T-helper 17 cell (primary cell): ENCODE measurements at regions not wholly inside any gene's neighbourhood (a gene's known extent, or its start where the extent isn't known, plus 50 kb on each side); places are given as distances from the start of the nearest gene placed in this dataset.

Experiments
- ATAC-seq: fragments of 150-1000 bp; cut with Tn5 transposase; 2 replicates; pipeline ENCODE4 v1.10.0; 2021; ENCODE audit warnings: mild to moderate bottlenecking, moderate library complexity
- DNase-seq, 3 donors: peaks; one replicate each; pipeline versions ENCODE4 v3.0.0 to v3.0.0-alpha.2; 2020 to 2021
- H3K9me3 ChIP-seq: one replicate; pipeline ENCODE4 v1.7.0; 2013; ENCODE audit warnings: low read length, mild to moderate bottlenecking; ENCODE audit not compliant: control insufficient read depth, poor library complexity, severe bottlenecking
- H3K27ac Mint-ChIP-seq: one replicate; pipeline ENCODE4 v1.8.0; 2022; ENCODE audit warnings: mild to moderate bottlenecking, moderate library complexity, mixed read lengths
- H3K27me3 Mint-ChIP-seq: one replicate; pipeline ENCODE4 v1.8.0; 2022; ENCODE audit warnings: mixed read lengths
- H3K36me3 Mint-ChIP-seq: one replicate; pipeline ENCODE4 v1.8.0; 2022; ENCODE audit warnings: low read depth, mixed read lengths
- H3K4me1 Mint-ChIP-seq: one replicate; pipeline ENCODE4 v1.8.0; 2022; ENCODE audit warnings: mild to moderate bottlenecking, mixed read lengths
- H3K4me3 Mint-ChIP-seq: one replicate; pipeline ENCODE4 v1.8.0; 2022; ENCODE audit warnings: mild to moderate bottlenecking, moderate library complexity, mixed read lengths

GRCh38 chr2:12326449-12327190 is 390.1 kb upstream of the TRIB2 start:
- no peak overlapping the region for H3K27ac Mint-ChIP-seq
- DNase-seq (no peak), ATAC-seq (no peak)
- H3K4me3 Mint-ChIP-seq, result no peak overlapping the region
- H3K27me3 Mint-ChIP-seq, result no peaks in the 10 kb centered on the region
- no peaks in the 10 kb centered on the region for H3K36me3 Mint-ChIP-seq
- peaks cover 5% of the 10 kb centered on the region for H3K4me1 Mint-ChIP-seq
- no peaks in the 10 kb centered on the region for H3K9me3 ChIP-seq

DNA sequence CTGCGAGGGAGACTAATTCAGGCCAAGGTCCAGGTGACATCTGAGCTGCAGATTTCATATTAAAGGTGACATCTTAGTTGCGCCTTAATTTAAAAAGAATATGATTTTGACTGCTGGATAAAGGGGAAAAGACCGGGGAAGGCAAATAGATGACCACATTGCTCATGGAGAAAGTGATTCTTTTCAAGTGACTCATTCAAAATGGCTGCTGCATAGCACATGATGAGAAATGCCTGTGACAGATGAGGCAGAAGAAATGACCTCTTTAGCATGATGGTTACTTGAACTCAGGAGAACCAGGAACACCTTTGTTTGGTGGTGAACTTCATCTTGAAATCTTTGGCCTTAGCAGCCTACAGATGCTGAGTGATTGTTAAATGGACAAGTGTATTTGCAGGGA is 385.8 kb upstream of the TRIB2 start:
- ATAC-seq, result no peak
- H3K27me3 Mint-ChIP-seq, result no peaks in the 10 kb centered on the region
- H3K4me1 Mint-ChIP-seq, result peaks cover 13% of the 10 kb centered on the region

DNA sequence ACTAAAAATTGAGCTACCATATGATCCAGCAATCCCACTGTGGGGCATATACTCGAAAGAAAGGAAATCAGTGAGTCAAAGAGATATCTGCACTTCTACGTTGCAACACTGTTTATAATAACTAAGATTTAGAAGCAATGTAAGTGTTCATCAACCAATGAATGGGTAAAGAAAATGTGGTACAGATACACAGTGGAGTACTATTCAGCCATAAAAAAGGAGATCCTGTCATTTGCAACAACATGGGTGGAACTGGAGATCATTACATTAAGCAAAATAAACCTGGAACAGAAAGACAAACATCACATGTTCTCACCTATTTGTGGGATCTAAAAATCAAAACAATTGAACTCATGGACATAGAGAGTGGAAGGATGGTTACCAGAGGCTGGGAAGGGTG is 385.0 kb upstream of the TRIB2 start:
- Mint-ChIP-seq H3K36me3 (peaks cover 2% of the 10 kb centered on the region), H3K4me1 (peaks cover 8% of the 10 kb centered on the region), H3K27me3 (no peaks in the 10 kb centered on the region), H3K27ac (no peak overlapping the region), H3K4me3 (no peak overlapping the region)
- no peaks in the 10 kb centered on the region for H3K9me3 ChIP-seq
- DNase-seq (no peak), ATAC-seq (no peak)

More for the DNA sequence above, 385.8 kb upstream of the TRIB2 start:
- no peak for DNase-seq
- Mint-ChIP-seq H3K27ac (no peak overlapping the region), H3K36me3 (peaks cover 2% of the 10 kb centered on the region), H3K4me3 (no peak overlapping the region)
- H3K9me3 ChIP-seq, result no peaks in the 10 kb centered on the region

DNA sequence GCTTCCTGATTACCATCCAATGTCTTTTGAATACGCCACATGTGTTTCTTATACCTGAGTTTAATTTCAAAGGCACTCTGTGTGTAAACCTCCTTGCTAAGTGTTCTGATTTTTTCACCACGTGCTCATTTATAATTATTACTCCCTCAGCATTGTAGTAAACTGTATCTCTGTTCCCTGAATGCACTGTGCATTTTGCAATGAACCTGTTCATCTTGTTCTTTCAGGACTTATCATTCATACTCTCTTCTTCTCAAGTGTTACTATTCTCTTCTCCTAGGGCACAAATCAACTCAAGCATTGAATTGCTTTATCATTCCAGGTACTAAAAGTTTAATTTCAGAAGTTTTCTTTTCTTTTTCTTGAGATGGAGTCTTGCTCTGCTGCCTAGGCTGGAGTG is 383.4 kb upstream of the TRIB2 start:
- no peaks in the 10 kb centered on the region for H3K9me3 ChIP-seq
- Mint-ChIP-seq H3K4me1 (peaks cover 8% of the 10 kb centered on the region), H3K4me3 (no peak overlapping the region), H3K27ac (no peak overlapping the region), H3K27me3 (no peaks in the 10 kb centered on the region), H3K36me3 (peaks cover 2% of the 10 kb centered on the region)
- no peak for ATAC-seq
- DNase-seq, result no peak

DNA sequence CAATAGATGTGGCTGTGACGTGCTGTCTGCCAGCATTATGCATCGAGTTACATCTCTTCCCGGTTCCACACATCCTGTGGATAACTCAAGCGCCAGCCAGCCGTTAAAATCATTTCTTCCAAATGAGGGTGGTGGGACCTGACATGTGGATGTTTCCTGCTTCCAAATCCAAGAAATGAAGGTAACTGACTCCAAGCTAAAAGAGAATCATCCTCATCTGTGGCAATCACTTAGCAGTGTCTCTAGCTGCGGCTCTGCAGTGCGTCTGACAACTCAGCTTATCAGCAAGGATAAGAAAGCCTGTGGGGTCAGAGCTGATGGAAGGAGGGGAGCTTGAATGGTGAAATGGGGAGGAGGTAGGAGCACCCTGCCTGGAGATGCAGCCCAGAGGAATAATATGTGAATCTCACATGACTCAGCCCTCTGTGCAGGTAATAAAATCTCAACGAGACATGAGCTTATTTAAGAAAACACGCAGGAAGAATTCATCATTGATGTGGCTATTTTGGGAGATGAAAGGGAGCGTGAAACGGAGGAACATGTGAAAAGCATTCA is 382.2 kb upstream of the TRIB2 start:
- no peak for ATAC-seq

GRCh38 chr2:12335131-12335530 is 381.6 kb upstream of the TRIB2 start:
- Mint-ChIP-seq H3K27ac (no peak overlapping the region), H3K4me1 (peaks cover 8% of the 10 kb centered on the region), H3K36me3 (peaks cover 2% of the 10 kb centered on the region), H3K4me3 (no peak overlapping the region), H3K27me3 (no peaks in the 10 kb centered on the region)
- ATAC-seq (no peak), DNase-seq (no peak)
- no peaks in the 10 kb centered on the region for H3K9me3 ChIP-seq

More for the DNA sequence above, 382.2 kb upstream of the TRIB2 start:
- H3K9me3 ChIP-seq, result no peaks in the 10 kb centered on the region
- no peaks in the 10 kb centered on the region for H3K27me3 Mint-ChIP-seq
- H3K36me3 Mint-ChIP-seq, result peaks cover 2% of the 10 kb centered on the region
- no peak overlapping the region for H3K4me3 Mint-ChIP-seq
- peaks cover 8% of the 10 kb centered on the region for H3K4me1 Mint-ChIP-seq
- no peak for DNase-seq
- H3K27ac Mint-ChIP-seq, result no peak overlapping the region

GRCh38 chr2:12335995-12336394 is 380.7 kb upstream of the TRIB2 start:
- H3K36me3 Mint-ChIP-seq, result peaks cover 2% of the 10 kb centered on the region
- H3K27ac Mint-ChIP-seq, result no peak overlapping the region
- H3K9me3 ChIP-seq, result no peaks in the 10 kb centered on the region
- H3K4me3 Mint-ChIP-seq, result no peak overlapping the region
- no peak for DNase-seq
- ATAC-seq, result no peak
- peaks cover 8% of the 10 kb centered on the region for H3K4me1 Mint-ChIP-seq
- no peaks in the 10 kb centered on the region for H3K27me3 Mint-ChIP-seq

- H3K9me3 ChIP-seq, result no peaks in the 10 kb centered on the region
- H3K4me3 Mint-ChIP-seq, result no peak overlapping the region
- DNase-seq (no peak), ATAC-seq (no peak)
- H3K4me1 Mint-ChIP-seq, result peaks cover 6% of the 10 kb centered on the region
- H3K27me3 Mint-ChIP-seq, result no peaks in the 10 kb centered on the region
- no peaks in the 10 kb centered on the region for H3K36me3 Mint-ChIP-seq
- no peak overlapping the region for H3K27ac Mint-ChIP-seq
Measured at GRCh38 chr2:12338946-12339697, 377.6 kb upstream of the TRIB2 start.

DNA sequence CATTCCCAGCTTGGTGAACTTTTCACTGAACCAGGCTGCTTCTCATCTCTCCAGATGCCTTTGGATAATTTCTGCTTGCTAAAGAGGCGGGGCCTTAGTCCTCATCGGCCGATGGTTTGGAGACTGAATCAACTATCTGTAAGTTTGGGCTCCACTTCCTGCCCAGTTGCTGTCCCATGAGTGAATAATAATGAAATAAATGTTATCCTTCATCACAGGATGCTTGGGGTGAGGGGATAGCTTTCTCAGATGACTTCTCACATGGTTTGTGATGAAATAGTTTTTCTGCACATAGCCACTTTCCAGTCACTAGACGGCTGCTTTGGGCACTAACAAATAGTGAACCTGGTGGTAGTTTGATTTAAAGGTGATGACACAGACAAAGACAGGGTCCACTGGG is 376.6 kb upstream of the TRIB2 start:
- Mint-ChIP-seq H3K4me1 (no peaks in the 10 kb centered on the region), H3K27me3 (no peaks in the 10 kb centered on the region), H3K27ac (no peak overlapping the region), H3K4me3 (no peak overlapping the region), H3K36me3 (peaks cover 2% of the 10 kb centered on the region)
- H3K9me3 ChIP-seq, result no peaks in the 10 kb centered on the region
- DNase-seq (no peak), ATAC-seq (no peak)

DNA sequence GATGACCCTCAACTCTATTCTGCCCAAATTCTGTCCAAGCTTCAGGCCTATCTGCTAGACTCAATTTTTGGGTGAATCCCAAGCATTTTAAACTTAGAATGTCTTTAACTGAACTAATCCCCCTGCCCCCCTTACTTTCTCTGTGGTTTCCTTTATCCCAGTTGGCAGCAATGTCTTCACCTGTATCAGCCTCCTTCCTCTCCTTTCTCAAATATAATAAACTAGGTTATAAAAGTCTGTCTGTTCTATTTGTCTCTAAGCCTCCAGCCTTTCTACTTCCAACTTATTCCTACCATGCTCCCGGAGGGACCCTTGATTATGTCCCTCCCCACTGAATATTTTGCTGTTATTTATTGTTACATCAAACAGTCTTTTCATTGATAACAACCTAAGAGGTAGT is 375.5 kb upstream of the TRIB2 start:
- Mint-ChIP-seq H3K27ac (no peak overlapping the region), H3K36me3 (peaks cover 2% of the 10 kb centered on the region), H3K4me3 (no peak overlapping the region), H3K27me3 (no peaks in the 10 kb centered on the region), H3K4me1 (no peaks in the 10 kb centered on the region)
- ATAC-seq (no peak), DNase-seq (no peak)
- no peaks in the 10 kb centered on the region for H3K9me3 ChIP-seq

GRCh38 chr2:12341920-12342319 is 374.8 kb upstream of the TRIB2 start:
- no peak overlapping the region for H3K27ac Mint-ChIP-seq
- no peaks in the 10 kb centered on the region for H3K27me3 Mint-ChIP-seq
- H3K4me3 Mint-ChIP-seq, result no peak overlapping the region
- peaks cover 2% of the 10 kb centered on the region for H3K36me3 Mint-ChIP-seq
- no peaks in the 10 kb centered on the region for H3K9me3 ChIP-seq
- ATAC-seq, result no peak
- no peak for DNase-seq
- no peaks in the 10 kb centered on the region for H3K4me1 Mint-ChIP-seq

- DNase-seq (no peak), ATAC-seq (no peak)
- Mint-ChIP-seq H3K4me1 (no peaks in the 10 kb centered on the region), H3K36me3 (peaks cover 2% of the 10 kb centered on the region), H3K27ac (no peak overlapping the region), H3K4me3 (no peak overlapping the region), H3K27me3 (no peaks in the 10 kb centered on the region)
- no peaks in the 10 kb centered on the region for H3K9me3 ChIP-seq
Measured at GRCh38 chr2:12343141-12343540, 373.6 kb upstream of the TRIB2 start.

DNA sequence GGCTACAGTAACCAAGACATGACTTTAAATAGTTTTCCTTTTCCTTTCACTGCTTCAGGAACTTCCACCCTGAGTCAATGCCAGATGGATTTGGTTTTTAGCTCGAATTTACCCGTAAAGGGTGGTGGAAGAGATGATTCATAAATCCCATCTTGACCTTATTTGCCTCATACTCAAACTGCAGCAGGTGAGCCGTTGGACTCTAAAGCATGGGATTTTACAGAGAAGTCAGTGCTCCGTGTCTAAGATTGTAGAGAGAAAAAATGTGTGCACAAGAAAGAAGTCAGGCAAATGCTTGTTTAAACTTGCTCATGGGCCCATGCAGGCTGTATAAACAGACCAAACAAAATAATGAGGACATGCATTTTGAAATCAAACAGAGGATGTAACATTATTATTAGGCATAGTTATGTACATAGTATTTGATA is 369.7 kb upstream of the TRIB2 start:
- H3K27ac Mint-ChIP-seq, result no peak overlapping the region
- no peaks in the 10 kb centered on the region for H3K4me1 Mint-ChIP-seq
- no peak overlapping the region for H3K4me3 Mint-ChIP-seq
- ATAC-seq (no peak), DNase-seq (no peak)
- H3K27me3 Mint-ChIP-seq, result no peaks in the 10 kb centered on the region
- H3K9me3 ChIP-seq, result no peaks in the 10 kb centered on the region
- H3K36me3 Mint-ChIP-seq, result peaks cover 2% of the 10 kb centered on the region
